ENCODE measurements at regions not wholly inside any gene's neighbourhood (a gene's known extent, or its start where the extent isn't known, plus 50 kb on each side); places are given as distances from the start of the nearest gene placed in this dataset.
"Not testable (repeated sequence)": the region's sequence is repeated elsewhere in the genome, so short reads cannot be mapped to it uniquely, and the experiment has no call there.

DNA sequence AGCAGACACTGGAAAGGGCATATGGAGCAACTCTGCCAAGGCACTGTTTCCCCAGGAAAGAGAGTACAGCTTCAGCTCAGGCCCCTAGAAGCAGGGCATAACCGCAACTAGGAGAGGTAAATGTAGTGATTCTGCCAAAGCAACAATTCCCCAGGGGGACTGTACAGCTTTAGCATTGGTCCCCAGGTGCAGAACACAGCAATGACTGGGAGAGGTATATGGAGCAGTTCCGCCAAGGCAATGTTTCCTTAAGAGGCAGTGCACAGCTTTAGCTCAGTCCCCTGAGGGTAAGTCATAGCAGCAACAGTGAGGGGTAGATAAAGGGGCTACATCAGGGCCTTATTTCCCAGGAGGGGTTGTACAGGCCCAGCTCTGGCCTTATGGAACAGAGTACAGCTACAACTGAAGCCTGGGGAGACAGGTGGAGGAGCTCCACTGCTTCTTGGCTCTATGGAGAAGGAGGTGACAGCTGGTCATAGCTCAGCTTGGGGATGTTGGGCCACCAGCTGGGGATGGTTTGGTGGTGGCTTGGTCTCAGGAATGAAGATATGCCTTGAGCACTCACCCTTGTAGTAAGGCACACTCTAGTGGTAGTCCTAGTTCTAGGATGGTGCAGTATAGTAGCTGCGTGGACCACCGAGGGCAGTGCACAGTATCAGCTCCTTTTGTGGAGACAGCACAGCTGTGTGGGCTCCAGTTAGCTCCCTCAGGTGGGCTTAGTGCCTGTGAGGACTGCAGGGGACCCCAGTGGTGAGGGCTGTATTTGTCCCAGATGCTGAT lies 582.7 kb downstream of the PTPRC start:
- no peaks in the 10 kb centered on the region for H3K36me3 ChIP-seq (ENCODE audit: insufficient read depth, low read length)
- no peak overlapping the region for H3K4me3 ChIP-seq (ENCODE audit: low read length)
- H3K27ac ChIP-seq (ENCODE audit: low read depth, low read length) = no peak overlapping the region
- H3K9me3 ChIP-seq (ENCODE audit: insufficient read depth, low read depth, low read length) = no peaks in the 10 kb centered on the region
- WGBS = 97% methylated on average over 4 of the region's 4 CpGs
- H3K9ac ChIP-seq (ENCODE audit: low read depth, low read length) = no peak overlapping the region
- H3K4me1 ChIP-seq (ENCODE audit: insufficient read depth, low read length) = no peaks in the 10 kb centered on the region
- H3K27me3 ChIP-seq (ENCODE audit: insufficient read depth, low read length) = no peaks in the 10 kb centered on the region

DNA sequence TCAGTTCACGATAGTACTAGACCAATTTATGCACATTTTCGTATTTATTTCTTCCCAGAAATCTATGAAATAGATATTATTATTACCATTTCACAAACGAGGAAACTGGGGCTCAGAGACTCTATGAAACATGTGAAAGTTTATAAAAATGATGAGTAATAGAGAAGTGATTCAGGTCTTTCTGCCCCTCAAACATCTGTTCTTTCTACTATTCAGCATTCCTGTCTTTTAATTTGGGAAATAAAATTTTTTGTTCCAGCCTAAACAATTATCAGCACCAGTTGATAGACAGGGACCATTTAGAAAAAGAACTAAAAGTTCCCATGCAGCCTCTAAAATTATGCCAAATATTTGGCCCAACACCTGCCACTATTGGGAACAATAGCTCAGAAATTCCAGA lies 585.1 kb downstream of the PTPRC start:
- no peaks in the 10 kb centered on the region for H3K4me1 ChIP-seq (ENCODE audit: insufficient read depth, low read length)
- no peaks in the 10 kb centered on the region for H3K9me3 ChIP-seq (ENCODE audit: insufficient read depth, low read depth, low read length)

DNA sequence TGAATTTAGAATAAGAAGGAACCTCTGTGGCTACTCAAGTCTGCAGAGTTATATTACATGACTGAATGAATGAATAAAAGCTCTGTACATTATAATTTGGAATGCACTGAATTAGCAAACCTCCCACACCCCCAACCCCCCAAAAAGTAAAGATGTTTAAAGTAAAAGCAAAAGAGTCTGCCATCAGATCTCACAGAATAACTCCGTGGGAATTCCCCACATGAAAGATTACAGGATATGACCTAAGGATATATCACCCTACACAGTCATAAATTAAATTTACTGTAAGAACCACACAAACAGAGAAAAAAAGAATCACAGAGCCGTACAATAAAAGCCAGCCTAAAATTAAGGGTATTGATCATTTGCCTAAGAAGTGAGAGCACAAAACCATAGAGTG lies 587.3 kb downstream of the PTPRC start:
- no peak overlapping the region for H3K27ac ChIP-seq (ENCODE audit: low read depth, low read length)
- 93% methylated on average over 1 of the region's 2 CpGs for WGBS

More for the DNA sequence above, 585.1 kb downstream of the PTPRC start:
- no peak overlapping the region for H3K4me3 ChIP-seq (ENCODE audit: low read length)
- no peaks in the 10 kb centered on the region for H3K36me3 ChIP-seq (ENCODE audit: insufficient read depth, low read length)
- WGBS = 100% methylated on average over 2 of the region's 3 CpGs
- H3K27ac ChIP-seq (ENCODE audit: low read depth, low read length) = no peak overlapping the region
- H3K27me3 ChIP-seq (ENCODE audit: insufficient read depth, low read length) = no peaks in the 10 kb centered on the region
- H3K9ac ChIP-seq (ENCODE audit: low read depth, low read length) = no peak overlapping the region

DNA sequence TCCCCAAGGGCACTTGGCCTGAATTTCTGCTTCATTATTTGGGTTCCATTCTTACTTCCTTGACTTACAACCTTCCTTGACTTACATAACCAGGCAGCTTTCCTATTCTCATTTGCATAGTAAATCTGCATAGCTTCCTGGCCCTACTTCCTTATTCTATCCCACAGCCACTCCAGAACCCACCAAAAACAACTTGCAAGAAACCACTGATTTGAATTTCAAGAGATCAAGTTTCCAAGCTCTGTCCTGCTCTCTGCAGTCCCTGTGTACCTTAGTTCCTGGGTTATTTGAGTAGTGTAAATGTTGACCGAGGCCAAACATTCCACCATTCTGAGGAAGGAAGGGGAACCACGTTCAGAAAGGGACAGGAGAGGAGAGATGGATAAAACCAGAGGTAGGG lies 603.3 kb downstream of the PTPRC start:
- no peaks in the 10 kb centered on the region for H3K36me3 ChIP-seq (ENCODE audit: insufficient read depth, low read length)
- H3K9ac ChIP-seq (ENCODE audit: low read depth, low read length) = no peak overlapping the region
- H3K9me3 ChIP-seq (ENCODE audit: insufficient read depth, low read depth, low read length) = no peaks in the 10 kb centered on the region
- no peak overlapping the region for H3K27ac ChIP-seq (ENCODE audit: low read depth, low read length)
- no peak overlapping the region for H3K4me3 ChIP-seq (ENCODE audit: low read length)
- H3K4me1 ChIP-seq (ENCODE audit: insufficient read depth, low read length) = no peaks in the 10 kb centered on the region
- WGBS = 86% methylated on average over 2 of the region's 2 CpGs
- no peaks in the 10 kb centered on the region for H3K27me3 ChIP-seq (ENCODE audit: insufficient read depth, low read length)

More for the DNA sequence above, 587.3 kb downstream of the PTPRC start:
- Histone ChIP-seq H3K9ac (ENCODE audit: low read depth, low read length) (no peak overlapping the region), H3K9me3 (ENCODE audit: insufficient read depth, low read depth, low read length) (no peaks in the 10 kb centered on the region), H3K36me3 (ENCODE audit: insufficient read depth, low read length) (no peaks in the 10 kb centered on the region), H3K4me1 (ENCODE audit: insufficient read depth, low read length) (no peaks in the 10 kb centered on the region), H3K27me3 (ENCODE audit: insufficient read depth, low read length) (no peaks in the 10 kb centered on the region), H3K4me3 (ENCODE audit: low read length) (no peak overlapping the region)

DNA sequence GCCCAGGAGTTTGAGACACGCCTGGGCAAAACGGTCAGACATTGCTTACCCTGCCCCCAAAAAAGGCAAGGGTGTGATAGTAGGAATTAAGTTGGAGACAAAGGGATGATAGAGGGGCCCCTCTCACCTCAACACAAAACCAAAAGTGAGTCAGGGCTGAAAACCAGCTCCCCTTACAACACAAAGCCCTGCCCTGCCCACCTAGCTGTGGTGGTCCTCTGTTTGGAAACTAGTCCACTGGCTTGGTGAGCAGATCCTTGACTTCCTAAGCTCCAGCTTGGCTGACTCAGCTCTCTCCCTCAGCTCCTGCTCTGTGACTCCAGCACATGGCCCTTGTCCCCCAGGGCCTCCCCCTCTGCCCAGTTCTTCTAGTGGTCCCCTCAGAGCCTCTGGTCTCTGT lies 603.8 kb downstream of the PTPRC start:
- Histone ChIP-seq H3K4me3 (ENCODE audit: low read length) (no peak overlapping the region), H3K4me1 (ENCODE audit: insufficient read depth, low read length) (no peaks in the 10 kb centered on the region), H3K27ac (ENCODE audit: low read depth, low read length) (no peak overlapping the region)

DNA sequence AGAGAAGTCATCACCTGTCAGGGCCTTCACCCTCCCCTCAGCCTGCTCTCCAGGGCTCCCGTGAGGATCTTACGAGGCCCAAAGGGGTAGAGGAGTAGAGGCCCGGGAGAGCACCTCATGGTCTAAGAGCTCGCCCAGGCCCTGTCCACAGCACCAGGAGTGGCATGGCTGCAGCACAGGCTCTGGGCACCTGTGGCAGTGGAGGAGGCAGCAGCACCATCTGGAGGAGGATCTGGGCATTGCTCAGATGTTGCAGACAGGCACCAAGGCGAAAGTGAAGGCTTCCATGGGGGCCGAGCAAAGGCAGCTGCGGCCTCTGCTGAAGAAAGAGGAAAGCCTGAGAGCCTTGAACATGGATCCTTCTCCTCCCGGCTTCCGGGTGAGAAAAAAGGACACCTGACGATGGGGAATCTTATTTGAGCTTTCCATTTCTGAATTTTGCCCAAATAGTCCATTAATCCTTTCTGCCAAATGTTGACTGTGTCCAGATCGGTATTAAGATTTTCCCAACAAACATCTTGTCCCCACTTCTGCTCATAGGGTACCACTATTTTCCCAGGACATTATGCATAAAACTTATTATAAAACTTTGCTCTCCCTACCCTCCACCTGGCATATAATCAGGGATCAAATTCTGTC lies 604.7 kb downstream of the PTPRC start:
- H3K4me1 ChIP-seq (ENCODE audit: insufficient read depth, low read length) = peaks cover under 1% of the 10 kb centered on the region; the same call in 1 of the 2 replicates
- WGBS = 87% methylated on average over 11 of the region's 11 CpGs
- H3K4me3 ChIP-seq (ENCODE audit: low read length) = no peak overlapping the region
- no peaks in the 10 kb centered on the region for H3K9me3 ChIP-seq (ENCODE audit: insufficient read depth, low read depth, low read length)
- H3K36me3 ChIP-seq (ENCODE audit: insufficient read depth, low read length) = no peaks in the 10 kb centered on the region
- no peaks in the 10 kb centered on the region for H3K27me3 ChIP-seq (ENCODE audit: insufficient read depth, low read length)
- H3K9ac ChIP-seq (ENCODE audit: low read depth, low read length) = no peak overlapping the region
- no peak overlapping the region for H3K27ac ChIP-seq (ENCODE audit: low read depth, low read length)

More for the DNA sequence above, 603.8 kb downstream of the PTPRC start:
- Histone ChIP-seq H3K9me3 (ENCODE audit: insufficient read depth, low read depth, low read length) (no peaks in the 10 kb centered on the region), H3K36me3 (ENCODE audit: insufficient read depth, low read length) (no peaks in the 10 kb centered on the region), H3K9ac (ENCODE audit: low read depth, low read length) (no peak overlapping the region), H3K27me3 (ENCODE audit: insufficient read depth, low read length) (no peaks in the 10 kb centered on the region)
- WGBS = 96% methylated on average over 2 of the region's 2 CpGs

DNA sequence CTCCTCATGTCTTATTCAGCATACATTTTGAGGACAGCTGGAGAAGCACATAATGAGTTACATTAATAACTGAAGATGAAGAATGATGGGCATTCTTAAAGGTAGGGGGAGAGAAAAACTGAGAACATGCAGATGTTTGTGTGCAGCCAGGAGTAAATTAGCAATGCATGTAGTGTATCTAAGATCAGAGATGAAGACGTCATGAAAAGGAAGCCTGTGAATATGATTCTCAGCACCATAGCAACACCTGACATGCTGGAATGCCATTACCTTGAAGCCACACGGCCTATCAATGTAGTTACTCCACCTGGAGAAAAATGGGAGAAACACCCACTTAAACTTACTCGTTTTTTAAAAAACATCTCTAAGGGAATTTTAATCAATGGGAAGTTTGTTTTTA lies 607.1 kb downstream of the PTPRC start:
- H3K4me1 ChIP-seq (ENCODE audit: insufficient read depth, low read length) = peaks cover 4% of the 10 kb centered on the region; the same call in 1 of the 2 replicates
- 97% methylated on average over 2 of the region's 3 CpGs for WGBS

DNA sequence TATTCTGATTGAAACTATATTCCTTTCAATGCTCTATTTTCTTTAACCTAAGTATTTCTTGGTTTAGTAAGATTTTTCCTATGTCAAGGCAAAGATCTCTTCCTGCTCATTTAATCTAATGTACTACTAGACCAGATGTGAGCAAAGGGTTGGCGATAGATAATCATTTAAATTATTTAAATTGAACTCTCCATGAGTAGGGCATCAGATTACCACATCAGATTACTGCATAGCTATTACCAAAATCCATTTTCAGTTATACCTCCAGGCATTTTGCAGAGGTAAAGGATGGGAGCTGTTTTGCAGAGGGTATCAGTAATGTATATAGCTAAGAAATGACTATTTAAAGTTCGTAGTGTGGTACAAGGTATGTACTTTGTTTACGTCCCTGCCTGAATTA lies 607.9 kb downstream of the PTPRC start:
- Histone ChIP-seq H3K4me3 (ENCODE audit: low read length) (no peak overlapping the region), H3K9me3 (ENCODE audit: insufficient read depth, low read depth, low read length) (no peaks in the 10 kb centered on the region), H3K27ac (ENCODE audit: low read depth, low read length) (no peak overlapping the region), H3K27me3 (ENCODE audit: insufficient read depth, low read length) (no peaks in the 10 kb centered on the region), H3K36me3 (ENCODE audit: insufficient read depth, low read length) (no peaks in the 10 kb centered on the region), H3K9ac (ENCODE audit: low read depth, low read length) (no peak overlapping the region), H3K4me1 (ENCODE audit: insufficient read depth, low read length) (peaks cover 4% of the 10 kb centered on the region; the same call in 1 of the 2 replicates)
- WGBS = 100% methylated on average over 1 of the region's 3 CpGs

More for the DNA sequence above, 607.1 kb downstream of the PTPRC start:
- no peaks in the 10 kb centered on the region for H3K27me3 ChIP-seq (ENCODE audit: insufficient read depth, low read length)
- H3K9me3 ChIP-seq (ENCODE audit: insufficient read depth, low read depth, low read length) = no peaks in the 10 kb centered on the region
- H3K27ac ChIP-seq (ENCODE audit: low read depth, low read length) = no peak overlapping the region
- no peaks in the 10 kb centered on the region for H3K36me3 ChIP-seq (ENCODE audit: insufficient read depth, low read length)
- H3K9ac ChIP-seq (ENCODE audit: low read depth, low read length) = no peak overlapping the region
- no peak overlapping the region for H3K4me3 ChIP-seq (ENCODE audit: low read length)

DNA sequence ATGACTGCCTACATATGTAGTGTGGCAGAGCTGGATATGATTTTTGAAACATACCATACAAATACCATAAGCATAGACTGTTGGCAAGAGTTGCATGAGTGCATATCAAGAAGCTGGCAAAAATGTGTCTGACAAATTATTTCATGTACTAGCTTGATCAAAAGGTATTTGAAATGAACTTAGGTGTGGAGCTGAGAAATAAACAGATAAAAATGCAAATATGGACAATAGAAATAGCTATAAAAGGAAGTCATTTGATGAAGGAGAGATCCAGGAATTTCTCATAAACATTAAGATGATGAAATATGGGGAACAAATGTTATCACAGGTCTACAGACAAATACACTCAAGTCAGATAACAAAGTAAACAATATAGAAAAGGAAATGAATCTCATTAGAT lies 609.1 kb downstream of the PTPRC start:
- Histone ChIP-seq H3K9ac (ENCODE audit: low read depth, low read length) (no peak overlapping the region), H3K36me3 (ENCODE audit: insufficient read depth, low read length) (no peaks in the 10 kb centered on the region), H3K27ac (ENCODE audit: low read depth, low read length) (no peak overlapping the region), H3K4me3 (ENCODE audit: low read length) (no peak overlapping the region), H3K4me1 (ENCODE audit: insufficient read depth, low read length) (peaks cover 4% of the 10 kb centered on the region; the same call in 1 of the 2 replicates), H3K27me3 (ENCODE audit: insufficient read depth, low read length) (no peaks in the 10 kb centered on the region), H3K9me3 (ENCODE audit: insufficient read depth, low read depth, low read length) (no peaks in the 10 kb centered on the region)

DNA sequence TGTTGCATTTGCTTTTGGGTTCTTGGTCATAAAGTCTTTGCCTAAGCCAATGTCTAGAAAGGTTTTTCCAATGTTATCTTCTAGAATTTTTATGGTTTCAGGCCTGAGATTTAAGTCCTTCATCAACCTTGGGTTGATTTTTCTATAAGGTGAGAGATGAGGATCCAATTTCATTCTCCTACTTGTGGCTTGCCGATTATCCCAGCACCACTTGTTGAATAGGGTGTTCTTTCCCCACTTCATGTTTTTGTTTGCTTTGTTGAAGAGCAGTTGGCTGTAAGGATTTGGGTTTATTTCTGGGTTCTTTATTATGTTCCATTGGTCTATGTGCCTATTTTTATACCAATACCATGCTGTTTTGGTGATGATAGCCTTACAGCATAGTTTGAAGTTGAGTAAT lies 615.2 kb downstream of the PTPRC start:
- not testable (repeated sequence) for H3K4me3 ChIP-seq (ENCODE audit: low read length); H3K9ac ChIP-seq (ENCODE audit: low read depth, low read length); H3K4me1 ChIP-seq (ENCODE audit: insufficient read depth, low read length); H3K27ac ChIP-seq (ENCODE audit: low read depth, low read length); H3K9me3 ChIP-seq (ENCODE audit: insufficient read depth, low read depth, low read length); H3K36me3 ChIP-seq (ENCODE audit: insufficient read depth, low read length); H3K27me3 ChIP-seq (ENCODE audit: insufficient read depth, low read length)
- no CpG with 5 or more reads among the region's 1 CpG for WGBS

DNA sequence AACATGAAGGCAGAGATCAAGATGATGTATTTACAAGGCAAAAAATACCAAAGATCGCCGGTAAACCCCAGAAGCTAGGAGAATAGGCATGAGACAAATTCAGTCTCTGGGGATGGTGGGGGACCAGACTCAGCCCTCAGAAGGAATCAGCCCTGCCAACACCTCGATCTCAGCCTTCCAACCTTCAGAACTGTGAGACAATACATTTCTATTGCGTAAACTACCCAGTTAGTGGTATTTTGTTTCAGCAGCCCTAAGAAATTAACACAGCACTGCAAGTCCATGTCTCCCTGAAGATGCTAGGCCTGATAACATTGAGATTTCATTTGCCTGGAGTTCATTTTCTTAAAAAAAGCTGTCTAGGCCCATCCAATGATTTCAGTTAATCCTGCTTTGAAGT lies 622.5 kb downstream of the PTPRC start:
- no peaks in the 10 kb centered on the region for H3K36me3 ChIP-seq (ENCODE audit: insufficient read depth, low read length)
- WGBS = 92% methylated on average over 4 of the region's 4 CpGs
- H3K4me1 ChIP-seq (ENCODE audit: insufficient read depth, low read length) = no peaks in the 10 kb centered on the region
- no peak overlapping the region for H3K27ac ChIP-seq (ENCODE audit: low read depth, low read length)
- no peaks in the 10 kb centered on the region for H3K27me3 ChIP-seq (ENCODE audit: insufficient read depth, low read length)
- H3K9ac ChIP-seq (ENCODE audit: low read depth, low read length) = no peak overlapping the region
- H3K9me3 ChIP-seq (ENCODE audit: insufficient read depth, low read depth, low read length) = no peaks in the 10 kb centered on the region
- no peak overlapping the region for H3K4me3 ChIP-seq (ENCODE audit: low read length)

Data from HUES64 (cell line).